GM18858 (cell line): ENCODE measurements at regions not wholly inside any gene's neighbourhood (a gene's known extent, or its start where the extent isn't known, plus 50 kb on each side); places are given as distances from the start of the nearest gene placed in this dataset.
"Not testable (repeated sequence)": the region's sequence is repeated elsewhere in the genome, so short reads cannot be mapped to it uniquely, and the experiment has no call there.

Experiments
- ATAC-seq: cut with Tn5 transposase; IDR thresholded peaks from one replicate; pipeline ENCODE4 v1.9.1; 2021; ENCODE audit not compliant: unreplicated experiment

DNA sequence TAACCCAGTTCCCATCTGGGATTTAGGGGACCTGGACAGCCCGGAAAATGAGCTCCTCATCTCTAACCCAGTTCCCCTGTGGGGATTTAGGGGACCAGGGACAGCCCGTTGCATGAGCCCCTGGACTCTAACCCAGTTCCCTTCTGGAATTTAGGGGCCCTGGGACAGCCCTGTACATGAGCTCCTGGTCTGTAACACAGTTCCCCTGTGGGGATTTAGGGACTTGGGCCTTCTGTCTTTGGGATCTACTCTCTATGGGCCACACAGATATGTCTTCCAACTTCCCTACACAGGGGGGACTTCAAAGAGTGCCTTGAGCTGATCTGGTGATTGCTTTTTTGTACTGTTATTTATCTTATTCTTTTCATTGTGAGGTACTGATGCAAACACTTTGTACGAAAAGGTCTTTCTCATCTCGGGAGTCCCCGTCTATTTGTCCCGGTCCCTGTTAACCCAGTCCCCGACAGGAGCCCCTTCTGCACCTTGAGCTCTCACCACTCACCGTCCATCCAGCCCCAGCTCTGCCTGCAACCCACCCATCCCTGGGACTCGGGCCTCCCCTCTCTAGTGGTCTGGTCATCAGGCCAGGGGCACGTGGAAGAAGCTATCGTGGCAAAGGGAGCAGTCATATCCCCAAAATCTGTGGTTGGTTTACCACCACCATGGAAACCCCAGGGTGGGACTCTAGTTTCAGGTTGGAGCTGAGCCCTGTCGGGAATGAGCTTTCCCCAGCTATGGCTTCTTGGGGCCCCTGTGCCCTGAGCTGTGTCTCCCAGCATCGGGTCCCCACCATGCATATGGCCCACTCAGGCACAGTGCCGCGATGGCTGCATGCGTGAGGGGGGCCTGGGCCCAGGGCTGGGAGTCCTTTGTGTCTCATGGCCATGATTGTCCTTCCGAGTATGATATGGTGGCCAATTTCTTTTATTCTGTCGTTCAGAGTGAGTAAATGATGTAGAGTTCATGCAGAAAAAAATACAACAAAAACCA is 270.4 kb upstream of the PLCXD1 start:
- not testable (repeated sequence) for ATAC-seq

DNA sequence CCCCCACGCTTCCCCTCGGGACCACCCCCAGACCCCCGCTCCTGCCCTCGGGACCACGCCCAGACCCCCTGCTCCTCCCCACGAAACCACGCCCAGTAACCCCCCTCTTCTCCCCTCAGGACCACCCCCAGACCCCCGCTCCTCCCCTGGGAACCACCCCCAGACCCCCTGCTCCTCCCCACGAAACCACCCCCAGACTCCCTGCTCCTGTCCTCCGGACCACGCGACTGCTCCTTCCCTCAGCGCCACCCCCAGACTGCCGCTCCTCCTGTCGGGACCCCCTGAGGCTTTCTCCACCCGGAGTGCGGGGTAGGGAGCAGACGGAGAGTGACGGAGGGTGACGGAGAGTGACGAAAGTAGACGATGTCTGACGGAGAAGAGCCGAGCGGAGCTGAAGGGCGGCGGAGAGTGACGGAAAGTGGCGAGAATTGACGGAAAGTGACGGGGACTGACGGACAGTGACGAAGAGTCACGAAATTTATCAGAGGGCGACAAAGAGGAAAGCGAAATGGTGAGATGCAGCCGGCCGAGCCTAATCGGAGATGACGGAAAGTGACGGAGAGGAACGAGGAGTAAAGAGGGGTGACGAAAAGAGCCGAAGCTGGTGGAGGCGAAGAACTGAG is 267.2 kb upstream of the PLCXD1 start:
- not testable (repeated sequence) for ATAC-seq

DNA sequence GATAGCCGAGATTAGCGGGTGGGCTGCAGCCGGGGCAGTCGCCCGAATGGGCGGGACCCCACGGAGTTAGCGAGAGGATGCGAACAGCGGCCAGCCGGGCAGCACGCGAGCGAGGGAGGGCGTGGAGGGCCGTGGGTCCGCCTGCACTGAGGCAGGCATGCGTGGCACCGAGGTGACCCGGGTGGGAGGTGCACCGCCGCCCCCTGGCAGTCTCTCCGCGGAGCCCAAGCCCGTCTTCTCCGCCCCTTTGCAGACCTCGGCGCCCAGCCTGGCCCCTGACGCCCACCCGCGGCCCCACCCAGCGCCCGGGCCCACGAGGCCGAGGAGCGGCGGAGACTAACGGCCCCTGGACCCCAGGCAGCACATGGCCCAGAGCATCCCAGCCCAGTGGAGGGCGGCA is 266.7 kb upstream of the PLCXD1 start:
- ATAC-seq = not testable (repeated sequence)

DNA sequence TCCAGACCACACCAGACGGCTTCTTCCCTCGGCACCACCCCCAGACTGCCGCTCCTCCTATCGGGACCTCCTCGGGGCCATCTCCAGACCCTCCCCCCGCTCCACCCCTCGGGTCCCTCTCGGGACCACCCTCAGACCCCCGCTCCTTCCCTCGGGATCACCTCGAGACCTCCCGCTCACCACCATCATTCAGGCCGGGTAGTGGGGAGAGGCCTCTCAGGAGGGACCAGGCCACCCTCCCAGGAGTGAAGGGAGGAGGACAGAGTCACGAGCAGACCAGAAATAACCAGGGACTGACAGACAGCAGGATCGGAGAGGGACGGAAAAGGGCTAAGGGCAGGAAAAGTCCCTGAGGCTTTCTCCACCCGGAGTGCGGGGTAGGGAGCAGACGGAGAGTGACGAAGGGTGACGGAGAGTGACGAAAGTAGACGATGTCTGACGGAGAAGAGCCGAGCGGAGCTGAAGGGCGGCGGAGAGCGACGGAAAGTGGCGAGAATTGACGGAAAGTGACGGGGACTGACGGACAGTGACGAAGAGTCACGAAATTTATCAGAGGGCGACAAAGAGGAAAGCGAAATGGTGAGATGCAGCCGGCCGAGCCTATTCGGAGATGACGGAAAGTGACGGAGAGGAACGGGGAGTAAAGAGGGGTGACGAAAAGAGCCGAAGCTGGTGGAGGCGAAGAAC is 262.3 kb upstream of the PLCXD1 start:
- ATAC-seq = peak; percentile 89

DNA sequence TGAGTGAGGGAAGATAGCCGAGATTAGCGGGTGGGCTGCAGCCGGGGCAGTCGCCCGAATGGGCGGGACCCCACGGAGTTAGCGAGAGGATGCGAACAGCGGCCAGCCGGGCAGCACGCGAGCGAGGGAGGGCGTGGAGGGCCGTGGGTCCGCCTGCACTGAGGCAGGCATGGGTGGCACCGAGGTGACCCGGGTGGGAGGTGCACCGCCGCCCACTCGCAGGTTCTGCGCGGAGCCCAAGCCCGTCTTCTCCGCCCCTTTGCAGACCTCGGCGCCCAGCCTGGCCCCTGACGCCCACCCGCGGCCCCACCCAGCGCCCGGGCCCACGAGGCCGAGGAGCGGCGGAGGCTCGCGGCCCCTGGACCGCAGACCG is 261.7 kb upstream of the PLCXD1 start:
- ATAC-seq = not testable (repeated sequence)

DNA sequence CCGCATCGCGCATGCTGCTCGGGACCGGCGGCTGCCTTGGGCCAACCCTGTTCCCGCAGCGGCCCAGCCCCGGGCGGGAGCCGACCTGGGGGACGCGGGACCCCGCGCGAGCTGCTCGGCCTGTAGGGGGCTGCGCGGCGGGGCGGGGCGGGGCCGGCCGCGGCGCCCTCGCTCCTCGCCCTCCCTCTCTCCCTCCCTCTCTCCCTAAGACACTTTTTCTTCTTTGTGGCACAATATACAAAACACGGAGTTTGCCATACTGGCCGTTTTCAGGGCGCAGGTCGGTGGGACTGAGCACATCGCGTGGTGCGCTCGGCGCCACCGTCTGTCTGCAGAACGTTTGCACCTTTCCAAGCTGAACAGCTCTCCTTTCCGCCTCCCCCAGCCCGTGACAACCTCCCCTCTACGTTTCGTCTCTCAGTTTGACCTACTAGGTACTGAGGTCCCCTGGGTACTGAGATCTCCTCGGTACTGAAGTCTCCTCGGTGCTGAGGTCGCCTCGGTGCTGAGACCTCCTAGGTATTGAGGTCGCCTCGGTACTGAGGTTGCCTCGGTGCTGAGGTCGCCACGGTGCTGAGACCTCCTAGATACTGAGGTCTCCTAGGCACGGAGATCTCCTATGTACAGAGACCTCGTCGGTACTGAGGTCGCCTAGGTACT is 261.1 kb upstream of the PLCXD1 start:
- no peak for ATAC-seq

DNA sequence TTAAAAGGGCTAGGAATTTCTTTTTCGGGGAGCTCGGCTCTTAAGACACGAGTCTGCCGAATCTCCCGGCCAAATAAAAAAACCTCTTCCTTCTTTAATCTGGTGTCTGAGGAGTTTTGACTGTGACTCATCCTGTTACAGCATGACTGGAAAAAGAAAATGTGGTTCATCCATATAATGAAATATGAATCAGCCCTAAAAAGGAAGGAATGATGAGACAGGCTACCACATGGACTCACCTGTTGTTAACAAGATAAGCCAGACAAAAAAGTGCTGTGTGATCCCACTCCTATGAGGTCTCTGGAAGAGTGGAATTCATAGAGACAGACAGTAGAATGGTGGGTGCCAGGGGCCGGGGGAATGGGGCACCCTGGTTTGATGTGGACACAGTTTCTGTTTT is 257.0 kb upstream of the PLCXD1 start:
- not testable (repeated sequence) for ATAC-seq
